ENCODE measurements at regions not wholly inside any gene's neighbourhood (a gene's known extent, or its start where the extent isn't known, plus 50 kb on each side); places are given as distances from the start of the nearest gene placed in this dataset.
"Not testable (repeated sequence)": the region's sequence is repeated elsewhere in the genome, so short reads cannot be mapped to it uniquely, and the experiment has no call there.

GRCh38 chr4:110411574-110412011 lies 64.4 kb upstream of the ENPEP start:
- Mint-ChIP-seq H3K4me1 (ENCODE audit: low read depth, unreplicated experiment) (peaks cover 13% of the 10 kb centered on the region), H3K4me3 (ENCODE audit: unreplicated experiment) (peak overlapping the region; percentile 83), H3K36me3 (ENCODE audit: low read depth, unreplicated experiment) (no peaks in the 10 kb centered on the region), H3K27ac (ENCODE audit: unreplicated experiment) (peak overlapping the region; percentile 80), H3K27me3 (ENCODE audit: low read depth, unreplicated experiment) (no peaks in the 10 kb centered on the region), H3K9me3 (ENCODE audit: unreplicated experiment) (no peaks in the 10 kb centered on the region)
- Histone ChIP-seq H4K20me1 (ENCODE audit: insufficient read depth, low read length) (no peaks in the 10 kb centered on the region), H3K27me3 (ENCODE audit: insufficient read depth, low read length) (no peaks in the 10 kb centered on the region), H3K4me2 (ENCODE audit: low read length) (no peak overlapping the region), H3K9me3 (ENCODE audit: insufficient read depth, low read depth, low read length) (no peaks in the 10 kb centered on the region), H3K9ac (ENCODE audit: low read length) (no peak overlapping the region), H3K4me3 (ENCODE audit: insufficient read depth, low read depth, low read length) (no peak overlapping the region), H3K79me2 (ENCODE audit: insufficient read depth, low read length) (no peaks in the 10 kb centered on the region), H3K4me1 (ENCODE audit: insufficient read depth, low read length) (peaks cover 8% of the 10 kb centered on the region), H3K27ac (ENCODE audit: low read depth, low read length) (no peak overlapping the region), H2AFZ (ENCODE audit: low read depth, low read length) (no peak overlapping the region), H3K36me3 (ENCODE audit: insufficient read depth, low read length) (no peaks in the 10 kb centered on the region)
- FAIRE-seq = no peak
- no peak for DNase-seq (ENCODE audit: low read depth)
- TF ChIP-seq EZH2 (IDR thresholded peaks at IDR 0.05; ENCODE audit: insufficient read depth, low read length) (no peak), CTCF (IDR thresholded peaks at IDR 0.05; ENCODE audit: insufficient read depth, low read depth, low read length) (no peak)

- H3K36me3 ChIP-seq (ENCODE audit: insufficient read depth, low read length); H3K27me3 Mint-ChIP-seq (ENCODE audit: low read depth, unreplicated experiment); H2AFZ ChIP-seq (ENCODE audit: low read depth, low read length); H3K4me3 ChIP-seq (ENCODE audit: insufficient read depth, low read depth, low read length); H3K4me2 ChIP-seq (ENCODE audit: low read length); H3K27me3 ChIP-seq (ENCODE audit: insufficient read depth, low read length); H3K9ac ChIP-seq (ENCODE audit: low read length); H3K9me3 ChIP-seq (ENCODE audit: insufficient read depth, low read depth, low read length); H3K27ac ChIP-seq (ENCODE audit: low read depth, low read length); FAIRE-seq; H4K20me1 ChIP-seq (ENCODE audit: insufficient read depth, low read length); DNase-seq (ENCODE audit: low read depth); H3K36me3 Mint-ChIP-seq (ENCODE audit: low read depth, unreplicated experiment); H3K9me3 Mint-ChIP-seq (ENCODE audit: unreplicated experiment); H3K4me1 ChIP-seq (ENCODE audit: insufficient read depth, low read length); H3K79me2 ChIP-seq (ENCODE audit: insufficient read depth, low read length): not testable (repeated sequence)
- Mint-ChIP-seq H3K4me3 (ENCODE audit: unreplicated experiment) (peak overlapping the region; percentile 83), H3K27ac (ENCODE audit: unreplicated experiment) (peak overlapping the region; percentile 80), H3K4me1 (ENCODE audit: low read depth, unreplicated experiment) (peaks cover 13% of the 10 kb centered on the region)
Observed at GRCh38 chr4:110410853-110411573, 64.9 kb upstream of the ENPEP start.

- Mint-ChIP-seq H3K27me3 (ENCODE audit: low read depth, unreplicated experiment) (peaks cover 7% of the 10 kb centered on the region), H3K27ac (ENCODE audit: unreplicated experiment) (no peak overlapping the region), H3K4me1 (ENCODE audit: low read depth, unreplicated experiment) (no peaks in the 10 kb centered on the region), H3K9me3 (ENCODE audit: unreplicated experiment) (no peaks in the 10 kb centered on the region), H3K36me3 (ENCODE audit: low read depth, unreplicated experiment) (no peaks in the 10 kb centered on the region), H3K4me3 (ENCODE audit: unreplicated experiment) (no peak overlapping the region)
- H3K79me2 ChIP-seq (ENCODE audit: insufficient read depth, low read length) = no peaks in the 10 kb centered on the region
- H3K4me2 ChIP-seq (ENCODE audit: low read length) = no peak overlapping the region
- FAIRE-seq (no peak), DNase-seq (ENCODE audit: low read depth) (no peak)
- no peak overlapping the region for H3K4me3 ChIP-seq (ENCODE audit: insufficient read depth, low read depth, low read length)
- H3K27ac ChIP-seq (ENCODE audit: low read depth, low read length) = no peak overlapping the region
- H4K20me1 ChIP-seq (ENCODE audit: insufficient read depth, low read length) = no peaks in the 10 kb centered on the region
- no peak overlapping the region for H2AFZ ChIP-seq (ENCODE audit: low read depth, low read length)
- no peaks in the 10 kb centered on the region for H3K27me3 ChIP-seq (ENCODE audit: insufficient read depth, low read length)
- TF ChIP-seq EZH2 (IDR thresholded peaks at IDR 0.05; ENCODE audit: insufficient read depth, low read length) (no peak), CTCF (IDR thresholded peaks at IDR 0.05; ENCODE audit: insufficient read depth, low read depth, low read length) (no peak)
- no peaks in the 10 kb centered on the region for H3K4me1 ChIP-seq (ENCODE audit: insufficient read depth, low read length)
- H3K9me3 ChIP-seq (ENCODE audit: insufficient read depth, low read depth, low read length) = no peaks in the 10 kb centered on the region
- no peaks in the 10 kb centered on the region for H3K36me3 ChIP-seq (ENCODE audit: insufficient read depth, low read length)
- H3K9ac ChIP-seq (ENCODE audit: low read length) = no peak overlapping the region
Observed at GRCh38 chr4:110400086-110400485, 75.9 kb upstream of the ENPEP start.

GRCh38 chr4:110399046-110399445 lies 76.9 kb upstream of the ENPEP start:
- not testable (repeated sequence) for FAIRE-seq; H3K36me3 Mint-ChIP-seq (ENCODE audit: low read depth, unreplicated experiment); H3K4me3 Mint-ChIP-seq (ENCODE audit: unreplicated experiment); H3K27me3 ChIP-seq (ENCODE audit: insufficient read depth, low read length); H3K4me3 ChIP-seq (ENCODE audit: insufficient read depth, low read depth, low read length); H3K79me2 ChIP-seq (ENCODE audit: insufficient read depth, low read length); H3K9ac ChIP-seq (ENCODE audit: low read length); H2AFZ ChIP-seq (ENCODE audit: low read depth, low read length); H3K9me3 ChIP-seq (ENCODE audit: insufficient read depth, low read depth, low read length); H3K4me1 Mint-ChIP-seq (ENCODE audit: low read depth, unreplicated experiment); H3K4me1 ChIP-seq (ENCODE audit: insufficient read depth, low read length); H3K9me3 Mint-ChIP-seq (ENCODE audit: unreplicated experiment); H3K27ac ChIP-seq (ENCODE audit: low read depth, low read length); H3K4me2 ChIP-seq (ENCODE audit: low read length); DNase-seq (ENCODE audit: low read depth); H4K20me1 ChIP-seq (ENCODE audit: insufficient read depth, low read length); H3K27me3 Mint-ChIP-seq (ENCODE audit: low read depth, unreplicated experiment); H3K36me3 ChIP-seq (ENCODE audit: insufficient read depth, low read length)
- peak overlapping the region; percentile 41 for H3K27ac Mint-ChIP-seq (ENCODE audit: unreplicated experiment)

Data from astrocyte (in vitro differentiated cells and primary cell).